ENCODE measurements at regions not wholly inside any gene's neighbourhood (a gene's known extent, or its start where the extent isn't known, plus 50 kb on each side); places are given as distances from the start of the nearest gene placed in this dataset.
A peak's percentile ranks its signal among the peaks of the same experiment; 100 is the strongest.
"Not testable (repeated sequence)": the region's sequence is repeated elsewhere in the genome, so short reads cannot be mapped to it uniquely, and the experiment has no call there.

DNA sequence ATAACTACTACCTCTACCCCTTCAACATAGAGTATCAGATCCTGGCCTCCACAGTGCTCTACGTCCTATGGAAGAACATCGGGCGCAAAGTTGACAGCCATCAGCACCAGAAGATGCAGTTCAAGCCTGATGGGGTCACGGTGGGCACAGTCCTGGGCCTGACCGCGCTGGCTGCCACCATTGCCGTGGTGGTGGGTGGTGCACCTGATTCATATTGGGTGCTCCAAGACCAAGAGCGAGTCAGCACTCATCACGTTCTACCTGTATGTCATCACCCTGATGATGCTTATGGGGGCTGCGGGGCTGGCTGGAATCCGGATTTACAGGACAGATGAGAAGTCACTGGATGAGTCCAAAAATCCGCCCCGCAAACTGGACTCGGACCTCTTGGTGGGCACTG, 846.4 kb downstream of the RPIA start:
- DNase-seq: not testable (repeated sequence)

GRCh38 chr2:89544110-89544509, 852.6 kb downstream of the RPIA start:
- not testable (repeated sequence) for DNase-seq

GRCh38 chr2:89579154-89579553, 887.7 kb downstream of the RPIA start:
- DNase-seq: not testable (repeated sequence)

DNA sequence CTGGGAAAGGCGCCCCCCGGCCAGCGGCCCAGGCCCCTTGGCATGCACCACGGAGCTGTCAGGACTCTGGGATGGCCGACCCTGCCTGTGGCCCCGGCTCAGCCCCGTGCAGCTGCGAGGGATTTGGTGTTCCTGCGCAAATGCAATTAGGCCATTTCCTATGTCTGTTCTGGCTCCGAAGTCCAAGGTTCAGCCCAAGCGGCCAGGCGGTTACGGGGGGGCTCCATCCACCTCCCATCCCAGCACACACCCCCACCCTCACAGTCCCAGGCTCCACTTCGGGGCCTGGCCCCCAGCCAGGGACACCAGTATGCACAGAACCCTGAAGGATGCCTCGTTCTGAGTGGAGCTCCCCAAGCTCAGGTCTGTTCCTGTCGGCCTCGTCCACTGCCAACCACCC, 891.3 kb downstream of the RPIA start:
- DNase-seq: not testable (repeated sequence)

DNA sequence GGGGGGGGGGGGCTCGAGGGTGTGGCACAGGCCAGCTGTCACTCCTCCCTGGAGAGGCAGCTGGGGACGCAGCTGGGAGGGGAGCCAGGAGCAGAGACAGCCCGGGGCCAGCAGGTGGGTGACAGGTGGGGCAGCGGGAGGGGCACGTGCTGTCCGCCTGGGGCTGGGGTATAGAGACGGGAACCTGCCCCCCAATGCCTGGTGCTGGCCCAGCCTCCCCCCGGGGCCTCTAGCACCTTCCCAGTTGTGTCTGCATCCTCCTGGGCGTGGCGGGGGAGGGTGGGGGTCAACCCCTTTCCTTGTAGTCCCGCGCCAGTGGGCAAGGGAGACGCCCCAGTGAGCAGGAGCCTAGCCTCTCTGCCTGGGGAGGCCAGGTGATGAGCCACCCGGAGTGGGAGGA, 892.6 kb downstream of the RPIA start:
- not testable (repeated sequence) for DNase-seq

DNA sequence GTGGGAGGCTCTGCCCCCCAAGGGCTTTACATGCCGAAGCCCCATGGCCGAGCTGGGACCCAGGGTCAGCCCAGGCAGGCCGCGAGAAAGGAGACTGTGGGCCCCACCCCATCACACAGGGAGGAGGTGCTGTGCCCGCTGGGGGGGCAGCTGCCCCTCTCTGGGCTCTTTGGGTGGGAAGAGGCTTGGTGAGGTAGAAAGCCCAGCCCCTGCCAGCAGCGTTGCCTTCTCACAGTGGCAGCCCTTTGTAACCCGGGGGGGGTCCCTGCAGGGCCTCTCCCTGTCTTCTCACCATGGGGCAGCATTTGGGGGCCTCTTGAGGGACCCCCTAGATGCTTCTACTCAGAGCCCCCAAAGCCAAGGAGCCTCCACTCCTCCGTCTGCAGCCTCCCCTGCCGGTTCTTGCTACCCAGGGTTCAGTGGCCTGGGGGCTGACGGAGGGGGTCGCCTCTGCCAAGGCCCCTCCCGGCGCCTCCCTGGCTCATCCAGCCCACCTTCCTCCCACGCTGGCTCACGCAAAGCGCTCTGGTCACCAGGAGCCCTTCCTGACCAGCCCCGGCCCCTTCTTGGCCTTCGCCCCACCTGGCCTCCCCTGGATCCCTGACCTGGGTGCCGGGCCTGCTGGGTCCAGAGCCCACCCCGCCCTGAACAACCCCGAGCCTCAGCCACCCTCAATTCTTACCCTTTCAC, 893.5 kb downstream of the RPIA start:
- not testable (repeated sequence) for DNase-seq

DNA sequence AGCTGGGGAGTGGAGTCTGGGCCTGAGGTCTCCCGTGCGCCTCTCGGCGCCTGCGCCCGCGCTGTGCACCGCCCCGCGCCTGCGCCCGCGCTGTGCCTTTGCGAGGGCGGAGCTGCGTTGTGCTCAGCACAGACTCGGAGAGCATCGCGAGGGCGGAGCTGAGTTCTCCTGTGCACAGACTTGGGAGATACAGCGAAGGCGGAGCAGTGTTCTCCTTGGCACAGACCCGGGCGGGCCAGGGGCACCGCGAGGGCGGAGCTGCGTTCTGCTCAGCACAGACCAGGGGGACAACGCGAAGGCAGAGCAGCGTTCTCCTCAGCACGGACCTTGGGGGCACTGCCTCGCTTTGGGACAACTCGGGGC, 894.1 kb downstream of the RPIA start:
- peak; percentile 22 for DNase-seq

DNA sequence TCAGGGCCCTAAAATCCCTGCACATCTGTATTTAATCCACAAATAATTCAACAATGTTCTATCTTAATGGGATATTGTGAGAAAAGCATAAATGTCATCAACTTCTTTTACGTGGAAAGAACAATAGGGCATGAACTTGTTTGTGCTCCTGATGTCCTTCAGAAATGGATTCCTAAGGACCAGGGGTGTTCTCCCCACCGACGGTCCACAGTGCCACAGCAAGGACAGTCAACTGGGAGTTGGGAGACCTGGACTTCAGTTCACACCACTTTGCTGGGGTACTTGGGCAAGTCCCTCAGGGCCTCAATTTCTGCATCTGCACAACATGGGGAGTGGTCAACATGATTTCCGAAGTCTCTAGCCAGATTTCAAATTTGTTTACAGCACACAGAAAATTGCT, 908.4 kb downstream of the RPIA start:
- DNase-seq: not testable (repeated sequence)

DNA sequence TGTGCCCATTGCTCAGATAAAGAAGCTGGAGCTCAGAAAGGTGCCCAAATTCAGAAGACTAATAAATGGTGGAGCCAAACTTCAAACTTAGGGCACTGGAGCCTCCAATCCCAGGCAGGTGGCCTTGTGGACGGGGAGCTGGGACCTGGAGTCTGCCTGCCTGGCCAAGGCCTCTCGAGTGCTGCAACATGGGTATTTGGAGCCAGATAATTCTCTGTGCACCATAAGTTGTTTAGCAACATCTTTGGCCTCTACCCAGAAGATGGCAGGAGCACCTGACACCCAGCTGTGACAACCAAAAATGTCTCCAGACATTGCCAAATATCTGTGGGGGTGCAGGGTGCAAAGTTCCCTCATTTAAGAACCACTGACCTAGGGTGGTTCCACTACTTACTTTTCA, 915.0 kb downstream of the RPIA start:
- DNase-seq: not testable (repeated sequence)

DNA sequence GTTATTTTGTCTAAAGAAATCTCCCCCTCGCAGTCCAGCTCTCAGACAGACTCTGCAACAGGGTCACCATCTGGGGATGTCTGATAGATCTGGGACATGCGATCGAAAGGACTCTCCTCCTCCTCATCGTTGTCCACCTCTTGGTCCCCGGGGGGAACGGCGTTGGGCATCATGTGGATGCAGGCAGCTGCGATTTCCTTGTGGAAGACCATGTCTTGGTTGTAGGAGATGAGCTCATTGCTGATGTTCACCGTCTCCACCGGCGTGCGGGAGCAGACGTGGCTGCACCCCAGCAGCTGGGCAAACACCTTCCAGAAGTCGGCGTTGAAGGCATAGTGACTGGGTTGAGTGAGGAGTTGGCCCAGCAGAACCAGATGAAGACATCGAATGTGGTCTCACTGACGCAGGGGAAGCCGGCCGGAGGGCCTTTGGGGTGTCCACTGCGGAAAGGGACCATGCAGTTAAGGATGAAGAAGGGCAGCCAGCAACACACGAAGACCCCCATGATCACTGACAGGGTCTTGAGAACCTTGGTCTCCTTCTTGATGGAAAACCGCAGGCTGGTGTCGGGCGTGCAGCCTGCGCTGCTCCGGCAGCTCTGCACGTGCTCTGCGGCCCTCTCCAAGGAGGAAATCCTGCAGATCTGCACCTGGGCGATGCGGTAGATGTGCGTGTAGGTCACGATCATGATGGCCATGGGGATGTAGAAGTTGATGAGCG, 918.9 kb downstream of the RPIA start:
- not testable (repeated sequence) for DNase-seq

DNA sequence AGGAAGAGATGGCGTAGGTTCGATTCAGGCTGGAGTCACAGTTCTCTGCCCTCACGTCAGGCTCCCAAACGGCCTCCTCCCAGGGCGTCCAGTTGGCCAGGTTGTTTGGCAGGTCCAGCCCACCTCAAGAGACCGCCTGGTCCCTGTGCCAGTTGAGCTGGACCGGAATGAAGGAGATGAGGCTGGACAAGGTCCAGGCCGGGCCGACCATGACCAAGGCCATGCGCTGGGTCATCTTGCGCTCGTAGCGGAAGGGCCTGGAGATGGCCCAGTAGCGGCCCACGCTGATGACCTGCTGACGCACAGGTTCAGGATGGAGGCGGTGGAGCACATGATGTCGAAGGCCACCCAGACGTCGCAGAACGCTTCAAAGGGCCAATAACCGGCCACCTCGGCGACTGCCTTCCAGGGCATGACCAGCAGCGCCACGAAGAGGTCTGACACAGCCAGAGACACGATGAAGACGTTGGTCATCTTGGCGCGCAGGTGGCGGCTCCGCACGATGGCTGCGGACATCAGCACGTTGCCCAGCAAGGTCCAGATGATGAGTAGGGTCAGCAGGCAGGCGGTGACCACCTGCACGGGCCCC, 919.5 kb downstream of the RPIA start:
- not testable (repeated sequence) for DNase-seq

GRCh38 chr2:89611710-89612109, 920.2 kb downstream of the RPIA start:
- not testable (repeated sequence) for DNase-seq

- not testable (repeated sequence) for DNase-seq
Measured at GRCh38 chr2:89649268-89649667, 957.8 kb downstream of the RPIA start.

DNA sequence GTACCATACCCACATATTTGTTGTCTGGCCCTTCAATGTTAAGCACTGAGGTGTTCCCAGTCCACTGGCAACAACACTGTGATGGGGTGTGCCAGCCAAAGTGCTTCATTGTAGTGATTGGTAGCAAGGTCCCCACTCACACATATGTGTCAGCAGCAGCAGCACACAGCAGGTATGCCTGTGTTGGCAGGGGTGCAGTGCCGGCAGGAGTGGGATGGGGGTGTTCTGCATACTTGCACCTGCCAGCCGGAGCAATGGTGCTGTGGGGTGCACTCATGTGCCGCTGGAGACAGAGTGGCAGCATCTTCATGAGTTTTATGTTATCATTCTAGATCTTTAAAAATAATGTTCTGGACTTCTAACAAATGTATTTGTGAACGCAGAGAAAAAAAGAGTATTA, 987.8 kb downstream of the RPIA start:
- DNase-seq: not testable (repeated sequence)
